ENCODE measurements at regions not wholly inside any gene's neighbourhood (a gene's known extent, or its start where the extent isn't known, plus 50 kb on each side); places are given as distances from the start of the nearest gene placed in this dataset.

GRCh38 chr6:126530775-126531174 lies 190.9 kb downstream of the CENPW start:
- no peak for DNase-seq

DNA sequence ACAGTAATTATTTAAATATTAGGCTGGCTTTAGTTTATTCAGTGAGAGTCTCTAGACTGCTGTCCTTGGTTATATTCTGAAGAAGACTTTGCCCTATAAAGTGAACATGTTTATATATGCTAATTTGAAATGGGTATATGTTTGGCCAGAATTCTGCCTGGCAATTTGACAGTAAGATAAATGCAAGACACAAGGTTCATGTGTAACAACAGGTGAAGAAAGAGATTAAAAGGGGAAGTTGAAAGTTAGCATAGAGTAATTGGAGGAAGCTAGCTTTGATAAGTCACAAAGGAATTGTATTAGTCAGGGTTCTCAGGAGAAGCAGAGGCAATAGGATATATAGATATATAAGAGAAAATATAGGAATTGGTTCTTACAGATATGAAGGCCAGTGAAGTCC lies 191.4 kb downstream of the CENPW start:
- DNase-seq = no peak

DNA sequence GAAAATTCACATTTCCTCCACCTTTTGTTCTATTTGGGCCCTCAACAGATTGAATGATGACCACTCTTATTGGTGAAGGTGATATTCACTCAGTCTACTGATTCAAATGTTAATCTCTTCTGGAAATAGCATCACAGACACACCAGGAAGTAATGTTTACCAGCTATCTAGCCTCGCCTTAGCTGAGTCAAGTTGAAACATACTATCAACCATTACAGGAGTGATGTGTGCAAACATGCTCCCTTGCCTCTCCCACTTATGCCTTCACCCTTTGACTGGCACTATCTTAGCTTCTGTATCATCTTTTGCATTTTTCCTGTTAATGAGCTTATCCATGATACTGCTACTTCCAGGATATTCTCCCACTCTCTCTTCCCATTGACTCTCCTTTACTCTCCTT lies 191.9 kb downstream of the CENPW start:
- no peak for DNase-seq

- DNase-seq = no peak
These were observed 194.5 kb downstream of the CENPW start for GRCh38 chr6:126534401-126534800.

DNA sequence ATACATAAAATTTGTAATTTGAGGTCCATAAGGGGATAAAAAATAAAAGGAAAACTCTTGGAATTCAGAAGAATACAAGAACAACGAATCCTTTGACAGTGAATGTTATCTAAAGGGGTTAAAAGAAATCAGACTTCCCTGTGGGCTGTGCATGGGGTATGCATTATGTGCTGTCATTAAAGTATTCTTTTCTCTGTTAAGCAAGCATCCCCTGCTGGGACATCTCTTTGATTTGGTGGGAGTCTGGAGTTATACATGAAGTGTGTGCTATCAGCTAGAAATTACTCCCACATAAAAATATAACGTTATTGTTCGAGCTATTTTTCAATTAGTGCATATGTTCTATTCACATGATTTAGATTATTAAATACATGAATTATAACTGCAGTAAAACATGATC lies 195.2 kb downstream of the CENPW start:
- DNase-seq = no peak

DNA sequence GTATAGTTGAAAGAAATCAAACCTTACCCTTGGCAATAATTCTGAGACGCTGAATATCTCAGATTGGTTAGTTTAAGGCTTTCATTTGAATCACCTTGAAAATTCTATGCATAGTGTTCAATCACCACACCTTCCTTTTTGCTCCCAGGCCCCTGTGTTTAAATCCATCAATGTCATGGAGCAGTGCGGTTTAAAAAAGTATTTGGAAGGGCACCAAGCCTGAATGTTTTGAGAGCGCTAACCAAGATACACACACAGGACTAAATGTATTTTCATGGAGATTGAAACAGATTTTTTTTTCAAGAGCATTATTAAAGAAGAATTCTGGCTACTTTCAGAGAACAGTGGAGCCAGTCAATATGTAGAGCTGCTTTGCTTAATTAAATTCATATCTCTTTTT lies 195.7 kb downstream of the CENPW start:
- no peak for DNase-seq

DNA sequence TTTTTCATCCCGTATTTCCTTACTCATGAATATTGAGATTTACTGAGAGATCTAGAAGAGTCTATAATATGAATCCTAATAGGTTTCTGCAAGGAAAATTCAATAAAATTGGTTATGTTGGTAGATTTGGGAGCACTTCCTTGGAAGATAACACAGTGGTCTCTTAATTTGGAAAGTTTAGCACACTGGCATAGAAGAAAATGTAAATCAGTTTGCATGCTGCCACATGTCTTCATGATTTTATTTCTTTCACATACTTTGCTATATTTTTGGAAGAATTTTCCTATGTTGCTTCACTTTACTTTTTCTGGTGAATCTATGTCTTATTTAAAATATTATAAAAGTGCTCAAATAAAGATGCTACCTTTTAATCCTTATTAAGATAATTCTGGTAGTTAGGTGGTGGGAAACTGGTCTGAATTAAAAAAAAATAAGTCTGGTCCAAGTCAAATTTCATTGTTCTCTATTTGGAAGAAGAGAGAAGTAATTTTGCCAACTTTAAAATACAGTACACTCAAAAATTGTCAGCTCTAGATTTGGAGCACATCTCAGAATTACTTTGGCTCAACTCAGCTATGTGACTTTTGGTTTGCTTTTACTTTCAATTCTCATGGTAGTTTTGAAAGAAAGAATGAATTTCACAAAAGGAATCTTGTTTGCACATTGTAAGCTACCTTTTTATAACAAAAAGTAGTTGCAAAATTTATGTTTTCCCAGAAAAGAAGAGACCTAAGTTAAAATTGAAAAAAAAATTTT lies 197.3 kb downstream of the CENPW start:
- no peak for DNase-seq

DNA sequence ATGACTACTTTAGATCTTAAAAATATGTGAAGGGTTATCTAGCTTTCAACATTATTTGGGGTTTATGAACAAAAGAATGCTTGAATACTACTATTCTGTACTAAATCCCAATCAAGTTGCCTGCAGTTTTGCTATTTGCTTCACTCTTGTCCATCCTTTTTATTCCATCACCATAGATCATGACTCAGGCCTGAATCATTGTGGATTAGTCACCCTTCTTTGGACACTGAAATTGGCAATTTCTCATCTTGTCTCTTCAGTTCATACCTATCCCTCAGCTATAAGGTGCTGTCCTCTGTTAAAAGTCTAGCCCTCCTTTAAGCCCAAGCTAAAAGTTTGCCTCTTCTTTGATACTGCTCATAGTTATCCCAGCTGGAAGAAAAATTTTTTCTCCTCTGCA lies 199.1 kb downstream of the CENPW start:
- DNase-seq = no peak

DNA sequence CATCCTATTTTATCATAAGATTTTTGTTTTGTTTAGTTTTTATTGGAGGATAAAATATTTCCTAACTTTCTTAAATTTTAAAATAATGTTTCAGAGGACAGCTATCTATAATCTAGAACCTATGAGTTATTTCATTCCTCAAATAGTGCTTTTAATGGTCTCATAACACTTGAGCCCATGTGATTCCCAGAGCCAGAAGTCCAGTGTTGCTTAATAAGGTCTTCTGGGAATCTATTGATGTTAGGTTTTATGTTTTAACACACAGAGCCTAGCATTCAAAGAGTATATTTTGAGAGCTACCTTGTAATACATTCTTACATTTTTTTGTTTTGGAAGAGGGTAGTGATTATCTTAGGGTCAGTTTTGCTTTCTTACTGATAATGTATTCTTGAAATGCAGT lies 200.2 kb downstream of the CENPW start:
- no peak for DNase-seq

GRCh38 chr6:126541806-126542491 lies 202.0 kb downstream of the CENPW start:
- DNase-seq = no peak

DNA sequence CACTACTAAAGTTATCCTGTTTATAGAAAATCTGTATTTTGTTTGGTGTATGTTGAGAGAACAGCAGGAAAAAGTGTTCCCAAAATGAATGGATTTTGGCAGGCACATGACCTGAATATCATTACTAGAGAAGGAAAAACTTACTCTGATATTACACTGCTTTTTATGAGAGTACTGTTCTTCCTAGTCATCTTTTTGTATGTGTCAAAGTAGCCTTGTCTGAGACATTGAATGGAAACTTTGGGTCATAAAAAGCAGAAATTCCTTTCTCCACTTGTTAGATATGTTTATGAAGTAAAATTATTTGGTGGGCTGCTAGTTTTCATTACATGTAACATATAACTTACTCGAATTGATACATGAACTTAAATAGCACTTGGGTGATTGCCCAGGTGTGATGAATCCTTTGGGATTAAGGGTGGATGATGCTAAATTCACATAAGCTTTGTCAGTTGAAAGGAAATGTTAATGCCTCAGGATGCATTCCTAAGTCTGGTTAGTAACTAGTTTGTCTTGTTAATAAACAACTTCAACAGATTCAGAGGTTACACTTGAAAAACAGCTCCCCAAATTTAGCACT lies 206.7 kb downstream of the CENPW start:
- no peak for DNase-seq

DNA sequence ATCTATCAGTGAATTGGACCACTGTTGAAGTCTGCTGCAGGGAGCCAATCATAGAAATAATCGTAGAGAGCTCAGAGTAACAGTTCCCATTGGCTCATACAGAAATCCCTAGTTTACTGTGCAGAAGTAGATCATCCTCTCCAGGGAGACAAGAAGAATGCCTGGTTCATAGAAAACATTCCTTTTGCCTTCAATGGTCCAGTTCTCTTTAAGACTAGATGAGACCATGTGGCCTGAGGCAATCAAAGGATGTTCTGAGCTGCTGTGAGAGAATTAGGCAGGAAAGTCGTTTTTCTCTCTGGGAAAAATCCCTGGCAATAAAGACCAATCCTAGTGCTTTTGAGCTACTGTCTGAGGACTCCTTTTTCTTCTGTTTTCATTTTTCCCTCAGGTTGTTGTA lies 208.4 kb downstream of the CENPW start:
- DNase-seq = no peak

GRCh38 chr6:126550323-126550722 lies 210.4 kb downstream of the CENPW start:
- DNase-seq = no peak

DNA sequence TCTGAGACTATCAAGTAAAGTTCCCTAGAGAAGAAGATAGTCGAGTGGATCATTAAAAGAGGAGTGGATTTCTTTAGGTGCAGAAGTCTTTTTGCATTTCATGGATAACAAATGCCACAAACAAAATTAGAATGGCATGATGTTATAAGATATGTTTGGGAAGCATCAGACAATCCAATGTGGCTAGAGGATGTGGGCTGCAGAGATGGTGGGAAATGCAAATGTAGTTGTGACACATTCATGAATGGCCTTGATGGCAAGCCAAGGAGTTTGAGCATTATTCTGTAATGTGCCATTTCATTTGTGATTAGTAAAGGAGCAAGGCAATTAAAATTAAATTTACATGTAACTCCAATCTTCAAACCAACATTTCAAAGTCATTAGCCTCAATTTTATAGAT lies 211.9 kb downstream of the CENPW start:
- no peak for DNase-seq

GRCh38 chr6:126553854-126554253 lies 213.9 kb downstream of the CENPW start:
- DNase-seq = no peak

DNA sequence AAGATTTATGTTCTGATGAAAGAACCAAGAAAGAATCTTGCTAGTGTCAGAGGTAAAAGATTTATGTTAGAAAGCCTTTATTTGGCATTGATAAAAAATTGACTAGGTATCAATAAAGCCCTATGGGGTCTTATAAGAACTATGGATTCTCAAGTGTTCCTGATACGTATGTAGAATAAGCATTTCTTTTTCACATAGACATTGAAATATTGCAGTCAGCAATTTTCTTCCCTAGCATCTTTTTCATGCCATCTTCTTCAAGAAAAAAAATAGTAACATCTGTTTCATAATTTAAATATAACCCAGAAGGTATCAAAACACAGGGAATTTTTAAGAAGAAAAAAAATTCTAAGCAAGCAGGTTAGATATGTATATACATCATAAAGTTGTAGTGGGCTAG lies 230.6 kb downstream of the CENPW start:
- DNase-seq = no peak

DNA sequence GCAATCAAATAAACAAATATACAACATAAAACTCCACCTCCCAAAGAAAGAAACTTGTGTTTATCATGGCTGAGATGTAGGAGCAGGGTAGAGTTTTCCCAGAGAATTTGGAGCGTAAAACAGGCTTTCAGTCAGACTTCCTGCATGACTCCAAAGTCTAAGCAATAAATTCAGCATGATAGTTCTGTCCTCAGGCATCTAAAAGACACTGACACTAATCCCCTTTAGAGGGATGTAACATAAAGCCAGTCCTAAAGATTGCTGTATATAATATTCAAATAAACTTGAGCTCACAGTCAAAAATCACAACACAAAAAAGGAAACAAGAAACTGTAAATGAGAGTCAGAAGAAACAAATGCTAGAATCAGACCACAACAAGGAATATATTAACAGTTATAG lies 234.4 kb downstream of the CENPW start:
- DNase-seq = no peak

- DNase-seq = no peak
These were observed 241.4 kb downstream of the CENPW start for GRCh38 chr6:126581316-126581715.

- no peak for DNase-seq
These were observed 260.5 kb downstream of the CENPW start for GRCh38 chr6:126600258-126600916.

DNA sequence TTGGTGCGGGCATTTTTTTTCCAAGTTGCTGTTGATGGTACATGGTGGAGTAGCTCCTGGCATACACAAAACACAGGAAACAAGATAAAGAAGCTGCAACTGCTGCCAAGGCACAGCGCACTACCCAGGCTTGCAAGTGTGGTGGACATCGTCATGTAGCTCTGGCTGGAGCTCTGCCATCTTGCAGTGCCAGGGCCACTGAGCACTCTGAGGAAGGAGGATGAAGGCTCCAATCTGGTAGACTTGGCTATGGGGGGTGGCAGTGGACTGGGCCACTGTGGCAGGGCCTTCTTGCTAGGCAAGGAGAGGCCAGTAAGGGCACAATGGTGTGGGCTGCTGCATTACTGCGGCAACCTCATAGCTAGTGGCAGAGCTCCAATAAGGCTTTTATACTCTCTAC lies 263.5 kb downstream of the CENPW start:
- DNase-seq = no peak

GRCh38 chr6:126605089-126605488 lies 265.2 kb downstream of the CENPW start:
- DNase-seq = no peak

- no peak for DNase-seq
These were observed 267.4 kb downstream of the CENPW start for GRCh38 chr6:126607289-126607688.

- DNase-seq = no peak
These were observed 268.8 kb downstream of the CENPW start for GRCh38 chr6:126608681-126609080.

Measured in inflammatory macrophage treated with lipopolysaccharide for 1 hour (primary cell).